GM21825 (cell line): ENCODE measurements at regions not wholly inside any gene's neighbourhood (a gene's known extent, or its start where the extent isn't known, plus 50 kb on each side); places are given as distances from the start of the nearest gene placed in this dataset.
"Not testable (repeated sequence)": the region's sequence is repeated elsewhere in the genome, so short reads cannot be mapped to it uniquely, and the experiment has no call there.

Experiments
- ATAC-seq: cut with Tn5 transposase; IDR thresholded peaks from one replicate; pipeline ENCODE4 v1.9.1; 2021; ENCODE audit warnings: mild to moderate bottlenecking, moderate library complexity; ENCODE audit not compliant: unreplicated experiment

DNA sequence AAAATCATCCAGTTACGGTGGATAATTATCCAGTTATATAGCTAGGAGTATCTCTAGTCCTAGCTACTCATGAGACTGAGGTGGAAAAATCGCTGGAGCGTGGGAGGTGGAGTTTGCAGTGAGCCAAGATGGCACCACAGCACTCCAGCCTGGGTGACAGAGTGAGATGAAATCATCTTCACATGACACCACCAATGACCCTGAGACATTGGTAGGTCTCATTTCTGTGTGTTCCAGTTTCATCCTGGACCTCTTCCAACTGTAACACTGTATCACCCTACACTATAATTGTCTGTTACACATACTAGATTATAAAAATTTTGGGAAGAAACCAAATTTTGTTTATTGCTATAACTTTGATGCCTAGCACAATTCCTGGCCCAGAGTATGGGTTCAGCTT, 446.8 kb downstream of the TMEM135 start:
- ATAC-seq, result no peak

DNA sequence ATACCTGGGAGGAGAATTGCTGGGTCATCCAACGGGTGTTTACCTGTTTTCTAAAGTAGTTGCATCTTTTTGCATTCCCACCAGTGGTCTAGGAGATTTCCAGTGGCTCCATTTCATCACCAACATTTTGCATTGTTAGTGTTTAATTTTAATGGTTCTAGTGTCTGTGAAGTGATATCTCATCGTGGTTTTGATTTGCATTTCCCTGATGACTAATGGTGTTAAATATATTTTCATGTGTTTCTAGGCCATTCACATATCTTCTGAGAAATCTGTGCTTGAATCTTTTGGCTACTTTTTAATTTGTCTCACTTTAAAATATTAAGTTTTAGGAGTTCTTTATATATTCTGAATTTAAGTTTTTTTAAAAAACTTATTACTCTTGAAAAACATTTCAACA, 439.6 kb downstream of the TMEM135 start:
- no peak for ATAC-seq

DNA sequence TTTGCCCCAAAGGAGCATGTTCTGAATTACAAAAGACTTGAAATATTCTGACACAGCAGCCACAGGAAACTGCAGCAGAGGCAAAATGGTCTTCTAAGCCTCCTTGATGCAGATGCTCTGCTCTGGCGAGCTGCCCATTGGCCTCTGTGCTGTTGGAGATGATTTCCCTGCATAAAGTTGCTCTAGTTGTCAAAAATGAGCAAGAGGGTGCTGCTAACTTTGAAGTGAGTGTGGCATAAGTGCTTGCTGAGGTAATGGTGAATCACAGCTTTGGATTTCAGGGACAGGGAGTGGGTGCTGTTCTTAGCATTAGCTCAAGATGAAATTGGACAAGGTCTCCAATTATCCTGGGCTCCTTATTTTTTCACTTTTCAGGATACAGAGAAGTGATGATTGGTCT, 435.4 kb downstream of the TMEM135 start:
- ATAC-seq, result no peak

GRCh38 chr11:87466223-87466622, 428.5 kb downstream of the TMEM135 start:
- ATAC-seq, result no peak

DNA sequence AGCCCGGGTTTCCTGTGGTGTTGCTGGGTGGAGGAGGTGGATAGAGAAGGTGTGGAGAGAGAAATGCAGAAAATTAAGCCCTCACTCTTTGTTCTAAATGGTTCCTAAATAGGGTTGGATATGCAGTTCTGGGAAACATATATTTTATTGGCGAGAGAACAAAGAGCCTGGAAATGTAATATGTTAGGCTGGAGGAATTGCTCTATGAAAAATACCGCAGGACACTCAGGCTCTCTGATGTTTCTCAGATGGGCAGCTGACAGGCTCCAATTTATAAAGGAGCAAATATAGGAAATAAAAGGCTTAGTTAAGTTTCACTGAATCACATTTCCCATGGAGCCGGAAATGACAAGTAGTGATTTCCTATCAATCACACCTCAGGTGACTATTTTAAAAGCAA, 428.0 kb downstream of the TMEM135 start:
- no peak for ATAC-seq

DNA sequence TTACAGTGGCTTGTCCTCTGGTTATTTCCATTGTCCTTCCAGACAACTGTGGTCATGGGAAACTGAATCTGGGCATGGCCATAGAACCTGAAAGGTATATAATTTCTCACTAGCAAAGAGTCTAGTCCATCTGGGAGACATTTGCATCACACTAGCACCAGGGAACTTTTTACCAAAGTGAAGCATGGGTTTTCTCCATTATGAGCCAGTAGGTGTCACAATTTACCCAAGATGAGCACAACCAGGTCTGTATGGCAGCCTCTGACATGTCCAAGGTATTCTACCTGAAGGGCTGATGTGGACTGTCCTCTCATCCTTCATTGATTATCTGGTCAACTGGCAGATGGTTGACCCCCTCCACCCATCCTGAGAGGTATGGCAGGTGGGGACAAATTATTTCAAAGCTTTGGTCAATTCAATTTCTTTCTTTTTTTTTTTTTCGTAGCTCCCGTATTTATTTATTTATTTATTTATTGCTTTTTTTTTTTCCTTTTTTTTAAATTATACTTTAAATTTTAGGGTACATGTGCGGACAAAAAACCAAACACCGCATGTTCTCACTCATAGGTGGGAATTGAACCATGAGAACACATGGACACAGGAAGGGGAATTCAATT, 425.9 kb downstream of the TMEM135 start:
- no peak for ATAC-seq

GRCh38 chr11:87462171-87462570, 424.4 kb downstream of the TMEM135 start:
- ATAC-seq, result no peak

GRCh38 chr11:87460842-87461637, 423.3 kb downstream of the TMEM135 start:
- no peak for ATAC-seq

DNA sequence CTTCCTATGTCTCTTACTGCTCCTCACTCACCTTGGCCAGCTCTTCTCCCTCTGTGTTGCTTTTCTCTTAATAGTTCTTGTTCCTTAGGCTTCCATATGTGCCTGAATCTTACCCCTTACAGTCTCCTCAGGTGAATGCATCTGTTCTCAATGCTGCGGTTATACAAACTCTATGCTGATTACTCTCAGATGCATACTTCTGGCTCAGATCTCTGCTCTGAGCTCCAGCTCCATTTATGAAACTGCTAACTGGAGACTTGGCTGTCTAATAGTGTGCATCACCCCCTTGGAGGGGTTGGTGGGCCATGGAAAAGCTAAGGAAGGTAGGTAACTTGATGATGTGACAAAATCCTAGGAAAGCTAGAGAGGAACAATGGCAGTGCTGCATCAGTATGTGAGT, 422.5 kb downstream of the TMEM135 start:
- ATAC-seq, result no peak

- ATAC-seq, result no peak
Measured at GRCh38 chr11:87459351-87459750, 421.6 kb downstream of the TMEM135 start.

- no peak for ATAC-seq
Measured at GRCh38 chr11:87456499-87456898, 418.8 kb downstream of the TMEM135 start.

DNA sequence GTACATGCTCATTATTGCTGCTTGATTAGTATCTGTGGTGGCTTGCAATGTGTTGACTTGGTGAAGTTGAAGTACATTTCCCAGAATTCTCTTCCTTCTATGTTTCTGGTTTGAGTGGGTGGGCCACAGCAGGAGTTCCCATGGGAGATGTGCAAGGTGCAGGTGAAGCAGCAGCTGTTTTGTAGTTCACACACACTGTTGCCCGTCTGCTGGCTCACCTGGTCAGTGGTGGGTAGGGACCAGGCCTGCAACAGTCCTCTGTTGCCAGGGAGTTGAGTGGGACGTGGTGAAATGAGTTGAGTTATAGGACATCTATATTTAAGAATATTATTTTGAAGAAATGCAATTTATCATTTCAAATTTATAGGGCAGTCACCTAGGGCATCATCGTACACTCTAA, 417.4 kb downstream of the TMEM135 start:
- no peak for ATAC-seq

GRCh38 chr11:87454241-87454640, 416.5 kb downstream of the TMEM135 start:
- ATAC-seq, result peak; percentile 64

DNA sequence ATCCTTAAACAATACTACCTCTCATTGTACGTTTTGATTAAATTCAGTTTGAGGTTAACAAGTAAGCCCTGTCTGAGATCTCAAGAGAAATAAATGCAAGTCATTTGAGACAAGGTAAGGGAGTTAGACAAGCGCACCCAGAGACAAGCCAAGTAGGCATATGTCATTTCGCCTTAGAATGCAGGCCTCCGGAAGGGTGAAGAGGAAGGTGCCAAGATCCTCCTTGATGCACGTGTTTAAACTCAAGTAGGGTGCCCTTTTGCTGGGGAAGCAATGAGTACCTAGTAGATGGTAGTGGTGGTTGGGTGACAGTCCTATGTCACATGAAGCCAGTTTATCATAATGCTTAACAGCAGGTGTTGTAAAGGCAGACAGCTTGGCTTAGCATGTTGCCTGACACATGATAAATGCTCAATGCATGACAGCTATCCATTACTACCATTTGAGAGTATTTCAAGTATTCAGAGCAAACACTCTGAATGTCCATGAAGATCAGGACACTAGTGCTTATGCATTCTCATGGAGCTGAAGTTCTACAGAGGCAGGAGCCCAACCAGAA, 415.9 kb downstream of the TMEM135 start:
- ATAC-seq, result no peak

DNA sequence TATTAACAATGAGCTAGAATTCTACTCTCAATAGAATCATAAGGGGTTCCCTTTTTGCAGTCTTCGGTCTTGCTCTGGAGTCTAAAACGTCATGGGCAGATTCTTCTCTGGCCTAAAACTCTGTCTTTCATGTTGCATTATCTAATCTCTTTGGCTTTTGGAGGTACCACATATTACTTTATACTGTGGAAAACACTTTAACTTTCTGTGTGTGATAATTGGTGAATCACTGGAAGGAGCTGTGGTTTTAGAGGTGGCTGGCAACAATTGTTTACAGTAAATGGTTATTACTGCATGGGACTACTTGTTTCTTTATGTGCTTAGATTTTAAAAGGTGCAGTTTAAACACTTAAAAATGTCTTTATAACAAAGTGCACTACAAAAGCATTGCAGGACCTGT, 414.3 kb downstream of the TMEM135 start:
- not testable (repeated sequence) for ATAC-seq

- no peak for ATAC-seq
Measured at GRCh38 chr11:87451395-87451794, 413.7 kb downstream of the TMEM135 start.

DNA sequence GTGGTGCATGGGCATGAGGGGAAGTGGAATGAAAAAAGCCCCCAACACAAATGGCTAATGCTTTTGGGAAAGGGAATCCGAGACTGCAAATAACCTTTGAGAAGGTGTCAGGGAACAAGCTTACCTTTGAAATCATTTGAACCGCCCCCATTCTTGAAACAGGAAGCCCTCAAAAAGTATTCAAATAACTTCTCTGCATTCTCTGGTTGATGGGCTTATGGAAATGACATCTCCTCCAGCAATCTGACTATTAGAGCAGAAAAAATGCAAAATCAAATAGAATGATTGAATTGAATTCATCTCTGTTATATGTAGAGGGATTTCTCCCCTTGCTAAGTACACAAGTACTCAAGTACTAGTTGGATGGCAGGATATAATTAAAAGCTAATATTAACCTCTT, 409.9 kb downstream of the TMEM135 start:
- ATAC-seq, result no peak

GRCh38 chr11:87444993-87445392, 407.3 kb downstream of the TMEM135 start:
- no peak for ATAC-seq

- ATAC-seq, result no peak
Measured at GRCh38 chr11:87443707-87444106, 406.0 kb downstream of the TMEM135 start.

DNA sequence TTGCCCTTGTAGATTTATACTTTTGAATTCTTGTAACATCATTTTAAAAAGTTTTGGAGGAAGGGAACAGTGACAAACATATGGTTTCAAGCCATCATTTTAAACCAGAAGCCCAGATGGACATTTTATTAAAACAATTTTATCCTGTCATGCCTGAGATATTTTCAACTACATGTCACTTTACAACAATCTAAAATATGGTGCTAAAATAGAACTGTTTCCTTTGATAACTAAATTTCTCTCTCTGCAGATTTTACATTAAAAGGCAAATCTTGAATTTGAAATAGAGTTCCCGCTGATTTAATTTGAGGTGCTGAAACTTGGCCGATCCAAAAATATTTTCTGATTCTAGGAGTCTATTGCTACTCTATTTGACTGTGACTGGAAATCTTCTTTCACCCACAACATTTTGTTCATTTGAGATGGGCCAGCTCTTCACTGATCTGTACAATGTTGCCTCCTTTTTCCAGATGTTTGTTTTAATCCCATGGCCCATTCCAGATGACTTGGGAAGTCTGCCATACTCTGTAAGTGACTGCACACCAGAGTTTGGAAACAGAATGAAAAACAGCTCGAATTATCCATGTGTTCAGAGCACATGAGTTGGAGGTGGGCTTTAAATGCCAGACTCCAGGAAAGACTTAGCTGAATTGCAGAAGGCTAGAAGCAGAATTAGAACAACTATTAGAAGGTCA, 402.5 kb downstream of the TMEM135 start:
- no peak for ATAC-seq

DNA sequence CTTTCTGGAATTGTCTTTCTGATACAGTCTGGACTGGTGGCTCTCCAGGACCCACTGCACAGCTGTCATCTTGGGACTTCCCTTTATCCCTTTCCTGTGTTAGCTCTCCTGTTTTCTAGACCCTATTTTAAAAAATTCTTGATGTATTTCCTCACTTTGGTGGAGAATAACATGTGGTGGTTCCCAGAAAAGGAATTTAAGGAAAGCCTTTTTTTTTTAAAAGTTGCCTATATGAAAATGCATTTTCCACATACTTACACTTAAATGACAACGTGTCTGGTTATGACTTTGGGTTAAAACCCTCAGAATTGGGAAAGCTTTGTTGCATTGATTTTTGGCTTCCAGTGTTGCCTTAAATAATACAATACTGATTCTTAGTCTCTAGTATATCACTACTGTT, 400.7 kb downstream of the TMEM135 start:
- ATAC-seq, result no peak

DNA sequence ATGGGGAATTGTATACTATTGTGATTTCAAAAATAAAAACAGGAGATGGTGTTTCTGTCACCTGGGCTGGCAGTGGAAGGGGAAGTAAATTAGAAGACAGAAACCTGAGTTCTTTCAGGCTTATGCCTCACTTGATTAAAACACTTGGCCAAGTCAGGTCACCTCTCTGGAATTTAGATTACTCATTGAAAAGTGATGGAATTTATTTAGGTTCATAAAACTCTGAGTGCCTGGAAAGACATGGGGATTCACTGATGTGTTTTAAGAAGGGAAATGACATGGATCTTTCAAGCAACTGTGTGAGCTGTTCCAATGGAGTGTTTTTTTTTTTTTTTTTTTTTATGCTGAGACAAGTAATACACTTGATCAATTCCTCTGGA, 400.1 kb downstream of the TMEM135 start:
- no peak for ATAC-seq
